GM23338 (cell line): ENCODE measurements at regions not wholly inside any gene's neighbourhood (a gene's known extent, or its start where the extent isn't known, plus 50 kb on each side); places are given as distances from the start of the nearest gene placed in this dataset.

Source experiments
- ATAC-seq: fragments of 200-7000 bp; cut with Tn5 transposase; 3 replicates; pipeline ENCODE4 v1.9.1; 2020
- DNase-seq: peaks from one replicate; pipeline ENCODE4 v3.0.0-alpha.2; 2015; ENCODE audit warnings: low spot score
- H2AFZ ChIP-seq: fragments of 200-600 bp; sonication (generic); 2 replicates; pipeline ENCODE4 v1.8.0; 2016; ENCODE audit warnings: antibody characterized with exemption, mild to moderate bottlenecking, moderate library complexity
- H3F3A ChIP-seq: fragments of 200-600 bp; sonication (generic); replicated peaks from 2 replicates; pipeline ENCODE4 v1.8.0; 2017; ENCODE audit warnings: antibody characterized with exemption, mixed run types, low read depth
- H3K27ac ChIP-seq: fragments of 200-600 bp; sonication (generic); 2 replicates; pipeline ENCODE4 v1.6.1; 2016; ENCODE audit warnings: low read depth
- H3K27me3 ChIP-seq: fragments of 200-600 bp; sonication (generic); 2 replicates; pipeline ENCODE4 v1.8.0; 2016; ENCODE audit warnings: mild to moderate bottlenecking, mixed run types, moderate library complexity; ENCODE audit not compliant: insufficient read depth
- H3K36me3 ChIP-seq: fragments of 200-600 bp; sonication (generic); 2 replicates; pipeline ENCODE4 v1.8.0; 2016; ENCODE audit warnings: mild to moderate bottlenecking; ENCODE audit not compliant: insufficient read depth
- H3K4me1 ChIP-seq: fragments of 200-600 bp; sonication (generic); 2 replicates; pipeline ENCODE4 v1.8.0; 2016; ENCODE audit warnings: mild to moderate bottlenecking, moderate library complexity; ENCODE audit not compliant: insufficient read depth
- H3K4me2 ChIP-seq: fragments of 200-600 bp; sonication (generic); 2 replicates; pipeline ENCODE4 v1.7.1; 2017; ENCODE audit warnings: mixed run types
- H3K4me3 ChIP-seq: fragments of 200-600 bp; sonication (generic); 2 replicates; pipeline ENCODE4 v1.6.1; 2016; ENCODE audit warnings: mixed run types
- H3K79me2 ChIP-seq: fragments of 200-600 bp; sonication (generic); replicated peaks from 2 replicates; pipeline ENCODE4 v1.8.0; 2017; ENCODE audit warnings: mild to moderate bottlenecking; ENCODE audit not compliant: insufficient read depth
- H3K9me2 ChIP-seq: fragments of 200-600 bp; sonication (generic); 2 replicates; pipeline ENCODE4 v1.8.0; 2017; ENCODE audit not compliant: insufficient read depth
- H4K20me1 ChIP-seq: fragments of 200-600 bp; sonication (generic); replicated peaks from 2 replicates; pipeline ENCODE4 v1.8.0; 2017; ENCODE audit warnings: mild to moderate bottlenecking; ENCODE audit not compliant: insufficient read depth
- H3K27ac Mint-ChIP-seq: 2 replicates; pipeline ENCODE4 v1.8.0; 2020; ENCODE audit warnings: inconsistent platforms, mild to moderate bottlenecking, moderate library complexity, mixed read lengths
- H3K27me3 Mint-ChIP-seq: 3 replicates; pipeline ENCODE4 v1.8.0; 2022; ENCODE audit warnings: low read depth, mild to moderate bottlenecking, moderate library complexity, mixed read lengths, inconsistent platforms; ENCODE audit not compliant: insufficient read depth, poor library complexity
- H3K36me3 Mint-ChIP-seq: 3 replicates; pipeline ENCODE4 v1.8.0; 2021; ENCODE audit warnings: low read depth, mild to moderate bottlenecking, inconsistent platforms, moderate library complexity, mixed read lengths
- H3K4me1 Mint-ChIP-seq: 3 replicates; pipeline ENCODE4 v1.8.0; 2020; ENCODE audit warnings: mild to moderate bottlenecking, inconsistent platforms, mixed read lengths
- H3K4me3 Mint-ChIP-seq: 3 replicates; pipeline ENCODE4 v1.8.0; 2021; ENCODE audit warnings: moderate library complexity, mild to moderate bottlenecking, inconsistent platforms, mixed read lengths
- H3K9me3 Mint-ChIP-seq: 3 replicates; pipeline ENCODE4 v1.8.0; 2020; ENCODE audit warnings: moderate library complexity, mild to moderate bottlenecking, inconsistent platforms, mixed read lengths
- CREB1 ChIP-seq: fragments of 250-450 bp; sonication (Bioruptor Pico); IDR thresholded peaks from 2 replicates; pipeline ENCODE4 v1.5.0; 2020; ENCODE audit warnings: low read depth, mild to moderate bottlenecking, moderate library complexity
- CTCF ChIP-seq, 2 experiments: fragments of 200-600 bp in 1 of 2; sonication (generic) in 1 of 2; conservative IDR thresholded peaks; 2 replicates each; pipeline versions ENCODE4 v1.5.1 to v1.6.1; 2016 to 2017; ENCODE audit warnings: antibody characterized with exemption in 2 of 2, low read depth in 2 of 2, mild to moderate bottlenecking in 2 of 2, moderate library complexity in 1 of 2
- EZH2 ChIP-seq: fragments of 200-600 bp; sonication (generic); IDR thresholded peaks from one replicate; pipeline ENCODE4 v1.8.0; 2017; ENCODE audit warnings: antibody characterized with exemption, mild to moderate bottlenecking, low read depth; ENCODE audit not compliant: unreplicated experiment
- EZH2phosphoT487 ChIP-seq: fragments of 200-600 bp; sonication (generic); IDR thresholded peaks from one replicate; pipeline ENCODE4 v1.8.1; 2018; ENCODE audit warnings: antibody characterized with exemption; ENCODE audit not compliant: unreplicated experiment
- JUNB ChIP-seq: IDR thresholded peaks from one replicate; pipeline ENCODE4 v1.6.1; 2016; ENCODE audit warnings: antibody characterized with exemption; ENCODE audit not compliant: unreplicated experiment
- NANOG ChIP-seq: IDR thresholded peaks from 2 replicates; pipeline ENCODE4 v1.6.1; 2016; ENCODE audit warnings: antibody characterized with exemption, borderline replicate concordance
- POLR2AphosphoS5 ChIP-seq: IDR thresholded peaks from 2 replicates; pipeline ENCODE4 v1.6.1; 2016; ENCODE audit warnings: antibody characterized with exemption, low read depth
- STAT1 ChIP-seq: IDR thresholded peaks from one replicate; pipeline ENCODE4 v1.6.1; 2016; ENCODE audit warnings: antibody characterized with exemption; ENCODE audit not compliant: unreplicated experiment
- ZNF114 ChIP-seq: fragments of 250-450 bp; sonication (Bioruptor Pico); IDR thresholded peaks from 2 replicates; pipeline ENCODE4 v1.5.0; 2020; ENCODE audit warnings: mild to moderate bottlenecking, moderate library complexity
- ZNF331 ChIP-seq: fragments of 250-450 bp; sonication (Bioruptor Pico); IDR thresholded peaks from 2 replicates; pipeline ENCODE4 v1.5.0; 2020; ENCODE audit warnings: low read depth, mild to moderate bottlenecking, moderate library complexity
- TF ChIP-seq, protein P1 (sequence below): IDR thresholded peaks from 2 replicates; pipeline ENCODE4 v1.6.1; 2016; ENCODE audit warnings: antibody characterized with exemption
- TF ChIP-seq, protein P2 (sequence below): fragments of 250-450 bp; sonication (Bioruptor Pico); IDR thresholded peaks from 2 replicates; pipeline ENCODE4 v1.5.0; 2020; ENCODE audit warnings: mild to moderate bottlenecking, moderate library complexity
- TF ChIP-seq, protein P3 (sequence below): IDR thresholded peaks from one replicate; pipeline ENCODE4 v1.6.1; 2018; ENCODE audit warnings: antibody characterized with exemption; ENCODE audit not compliant: unreplicated experiment

DNA sequence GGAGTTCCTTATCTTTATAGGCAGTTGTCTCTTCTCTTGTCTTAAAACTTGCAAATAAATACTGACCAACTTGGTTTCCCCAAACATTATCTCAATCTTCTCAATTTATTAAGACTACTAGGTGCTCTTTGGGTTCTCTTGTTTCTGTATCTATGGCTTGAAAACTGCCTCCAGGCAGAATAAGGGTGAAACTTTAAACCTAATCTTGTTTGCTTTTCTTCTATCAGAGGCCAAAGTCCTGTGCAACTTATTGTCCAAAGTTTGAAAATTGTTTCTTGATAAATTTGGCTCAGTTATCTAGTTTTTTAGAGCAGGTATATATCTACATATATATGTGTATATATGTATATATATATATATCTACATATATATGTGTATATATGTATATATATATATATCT lies 110.1 kb upstream of the ANO5 start:
- Histone ChIP-seq H3F3A (no peaks in the 10 kb centered on the region), H3K4me1 (no peaks in the 10 kb centered on the region), H3K9me2 (no peaks in the 10 kb centered on the region), H3K4me3 (no peak overlapping the region), H3K36me3 (no peaks in the 10 kb centered on the region), H3K27me3 (no peaks in the 10 kb centered on the region), H3K4me2 (no peak overlapping the region), H2AFZ (no peak overlapping the region), H4K20me1 (no peaks in the 10 kb centered on the region), H3K79me2 (no peaks in the 10 kb centered on the region), H3K27ac (no peak overlapping the region)
- ATAC-seq = no peak
- TF ChIP-seq ZNF114 (CRISPR knock-in tag) = no peak
- TF ChIP-seq POLR2AphosphoS5 = no peak
- no peak for TF ChIP-seq JUNB
- no peak for TF ChIP-seq CREB1 (CRISPR knock-in tag)
- no peak for TF ChIP-seq EZH2phosphoT487
- no peak for TF ChIP-seq ZNF331 (CRISPR knock-in tag)
- TF ChIP-seq, protein P1, sequence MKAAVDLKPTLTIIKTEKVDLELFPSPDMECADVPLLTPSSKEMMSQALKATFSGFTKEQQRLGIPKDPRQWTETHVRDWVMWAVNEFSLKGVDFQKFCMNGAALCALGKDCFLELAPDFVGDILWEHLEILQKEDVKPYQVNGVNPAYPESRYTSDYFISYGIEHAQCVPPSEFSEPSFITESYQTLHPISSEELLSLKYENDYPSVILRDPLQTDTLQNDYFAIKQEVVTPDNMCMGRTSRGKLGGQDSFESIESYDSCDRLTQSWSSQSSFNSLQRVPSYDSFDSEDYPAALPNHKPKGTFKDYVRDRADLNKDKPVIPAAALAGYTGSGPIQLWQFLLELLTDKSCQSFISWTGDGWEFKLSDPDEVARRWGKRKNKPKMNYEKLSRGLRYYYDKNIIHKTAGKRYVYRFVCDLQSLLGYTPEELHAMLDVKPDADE = no peak
- no peak for TF ChIP-seq CTCF (conservative IDR thresholded peaks at IDR 0.05; ENCODE audit: low read depth in 2 of 2)
- TF ChIP-seq, protein P2, sequence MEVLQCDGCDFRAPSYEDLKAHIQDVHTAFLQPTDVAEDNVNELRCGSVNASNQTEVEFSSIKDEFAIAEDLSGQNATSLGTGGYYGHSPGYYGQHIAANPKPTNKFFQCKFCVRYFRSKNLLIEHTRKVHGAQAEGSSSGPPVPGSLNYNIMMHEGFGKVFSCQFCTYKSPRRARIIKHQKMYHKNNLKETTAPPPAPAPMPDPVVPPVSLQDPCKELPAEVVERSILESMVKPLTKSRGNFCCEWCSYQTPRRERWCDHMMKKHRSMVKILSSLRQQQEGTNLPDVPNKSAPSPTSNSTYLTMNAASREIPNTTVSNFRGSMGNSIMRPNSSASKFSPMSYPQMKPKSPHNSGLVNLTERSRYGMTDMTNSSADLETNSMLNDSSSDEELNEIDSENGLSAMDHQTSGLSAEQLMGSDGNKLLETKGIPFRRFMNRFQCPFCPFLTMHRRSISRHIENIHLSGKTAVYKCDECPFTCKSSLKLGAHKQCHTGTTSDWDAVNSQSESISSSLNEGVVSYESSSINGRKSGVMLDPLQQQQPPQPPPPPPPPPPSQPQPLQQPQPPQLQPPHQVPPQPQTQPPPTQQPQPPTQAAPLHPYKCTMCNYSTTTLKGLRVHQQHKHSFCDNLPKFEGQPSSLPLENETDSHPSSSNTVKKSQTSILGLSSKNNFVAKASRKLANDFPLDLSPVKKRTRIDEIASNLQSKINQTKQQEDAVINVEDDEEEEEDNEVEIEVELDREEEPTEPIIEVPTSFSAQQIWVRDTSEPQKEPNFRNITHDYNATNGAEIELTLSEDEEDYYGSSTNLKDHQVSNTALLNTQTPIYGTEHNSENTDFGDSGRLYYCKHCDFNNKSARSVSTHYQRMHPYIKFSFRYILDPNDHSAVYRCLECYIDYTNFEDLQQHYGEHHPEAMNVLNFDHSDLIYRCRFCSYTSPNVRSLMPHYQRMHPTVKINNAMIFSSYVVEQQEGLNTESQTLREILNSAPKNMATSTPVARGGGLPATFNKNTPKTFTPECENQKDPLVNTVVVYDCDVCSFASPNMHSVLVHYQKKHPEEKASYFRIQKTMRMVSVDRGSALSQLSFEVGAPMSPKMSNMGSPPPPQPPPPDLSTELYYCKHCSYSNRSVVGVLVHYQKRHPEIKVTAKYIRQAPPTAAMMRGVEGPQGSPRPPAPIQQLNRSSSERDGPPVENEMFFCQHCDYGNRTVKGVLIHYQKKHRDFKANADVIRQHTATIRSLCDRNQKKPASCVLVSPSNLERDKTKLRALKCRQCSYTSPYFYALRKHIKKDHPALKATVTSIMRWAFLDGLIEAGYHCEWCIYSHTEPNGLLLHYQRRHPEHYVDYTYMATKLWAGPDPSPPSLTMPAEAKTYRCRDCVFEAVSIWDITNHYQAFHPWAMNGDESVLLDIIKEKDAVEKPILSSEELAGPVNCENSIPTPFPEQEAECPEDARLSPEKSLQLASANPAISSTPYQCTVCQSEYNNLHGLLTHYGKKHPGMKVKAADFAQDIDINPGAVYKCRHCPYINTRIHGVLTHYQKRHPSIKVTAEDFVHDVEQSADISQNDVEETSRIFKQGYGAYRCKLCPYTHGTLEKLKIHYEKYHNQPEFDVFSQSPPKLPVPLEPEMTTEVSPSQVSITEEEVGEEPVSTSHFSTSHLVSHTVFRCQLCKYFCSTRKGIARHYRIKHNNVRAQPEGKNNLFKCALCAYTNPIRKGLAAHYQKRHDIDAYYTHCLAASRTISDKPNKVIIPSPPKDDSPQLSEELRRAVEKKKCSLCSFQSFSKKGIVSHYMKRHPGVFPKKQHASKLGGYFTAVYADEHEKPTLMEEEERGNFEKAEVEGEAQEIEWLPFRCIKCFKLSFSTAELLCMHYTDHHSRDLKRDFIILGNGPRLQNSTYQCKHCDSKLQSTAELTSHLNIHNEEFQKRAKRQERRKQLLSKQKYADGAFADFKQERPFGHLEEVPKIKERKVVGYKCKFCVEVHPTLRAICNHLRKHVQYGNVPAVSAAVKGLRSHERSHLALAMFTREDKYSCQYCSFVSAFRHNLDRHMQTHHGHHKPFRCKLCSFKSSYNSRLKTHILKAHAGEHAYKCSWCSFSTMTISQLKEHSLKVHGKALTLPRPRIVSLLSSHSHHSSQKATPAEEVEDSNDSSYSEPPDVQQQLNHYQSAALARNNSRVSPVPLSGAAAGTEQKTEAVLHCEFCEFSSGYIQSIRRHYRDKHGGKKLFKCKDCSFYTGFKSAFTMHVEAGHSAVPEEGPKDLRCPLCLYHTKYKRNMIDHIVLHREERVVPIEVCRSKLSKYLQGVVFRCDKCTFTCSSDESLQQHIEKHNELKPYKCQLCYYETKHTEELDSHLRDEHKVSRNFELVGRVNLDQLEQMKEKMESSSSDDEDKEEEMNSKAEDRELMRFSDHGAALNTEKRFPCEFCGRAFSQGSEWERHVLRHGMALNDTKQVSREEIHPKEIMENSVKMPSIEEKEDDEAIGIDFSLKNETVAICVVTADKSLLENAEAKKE (CRISPR knock-in tag) = no peak
- TF ChIP-seq NANOG = no peak
- no peak for TF ChIP-seq STAT1
- TF ChIP-seq EZH2 = no peak
- TF ChIP-seq, protein P3, sequence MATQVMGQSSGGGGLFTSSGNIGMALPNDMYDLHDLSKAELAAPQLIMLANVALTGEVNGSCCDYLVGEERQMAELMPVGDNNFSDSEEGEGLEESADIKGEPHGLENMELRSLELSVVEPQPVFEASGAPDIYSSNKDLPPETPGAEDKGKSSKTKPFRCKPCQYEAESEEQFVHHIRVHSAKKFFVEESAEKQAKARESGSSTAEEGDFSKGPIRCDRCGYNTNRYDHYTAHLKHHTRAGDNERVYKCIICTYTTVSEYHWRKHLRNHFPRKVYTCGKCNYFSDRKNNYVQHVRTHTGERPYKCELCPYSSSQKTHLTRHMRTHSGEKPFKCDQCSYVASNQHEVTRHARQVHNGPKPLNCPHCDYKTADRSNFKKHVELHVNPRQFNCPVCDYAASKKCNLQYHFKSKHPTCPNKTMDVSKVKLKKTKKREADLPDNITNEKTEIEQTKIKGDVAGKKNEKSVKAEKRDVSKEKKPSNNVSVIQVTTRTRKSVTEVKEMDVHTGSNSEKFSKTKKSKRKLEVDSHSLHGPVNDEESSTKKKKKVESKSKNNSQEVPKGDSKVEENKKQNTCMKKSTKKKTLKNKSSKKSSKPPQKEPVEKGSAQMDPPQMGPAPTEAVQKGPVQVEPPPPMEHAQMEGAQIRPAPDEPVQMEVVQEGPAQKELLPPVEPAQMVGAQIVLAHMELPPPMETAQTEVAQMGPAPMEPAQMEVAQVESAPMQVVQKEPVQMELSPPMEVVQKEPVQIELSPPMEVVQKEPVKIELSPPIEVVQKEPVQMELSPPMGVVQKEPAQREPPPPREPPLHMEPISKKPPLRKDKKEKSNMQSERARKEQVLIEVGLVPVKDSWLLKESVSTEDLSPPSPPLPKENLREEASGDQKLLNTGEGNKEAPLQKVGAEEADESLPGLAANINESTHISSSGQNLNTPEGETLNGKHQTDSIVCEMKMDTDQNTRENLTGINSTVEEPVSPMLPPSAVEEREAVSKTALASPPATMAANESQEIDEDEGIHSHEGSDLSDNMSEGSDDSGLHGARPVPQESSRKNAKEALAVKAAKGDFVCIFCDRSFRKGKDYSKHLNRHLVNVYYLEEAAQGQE = no peak
- Mint-ChIP-seq H3K36me3 (no peaks in the 10 kb centered on the region; the same call in 2 of the 3 replicates), H3K4me1 (no peaks in the 10 kb centered on the region), H3K27ac (no peak overlapping the region), H3K9me3 (no peaks in the 10 kb centered on the region), H3K27me3 (no peaks in the 10 kb centered on the region), H3K4me3 (no peak overlapping the region)
- no peak for DNase-seq
